ENCODE measurements at regions not wholly inside any gene's neighbourhood (a gene's known extent, or its start where the extent isn't known, plus 50 kb on each side); places are given as distances from the start of the nearest gene placed in this dataset.

GRCh38 chr1:244220410-244220809 lies 169.3 kb downstream of the ZBTB18 start:
- TF ChIP-seq EZH2 (IDR thresholded peaks at IDR 0.05; ENCODE audit: low read depth) = no peak
- TF ChIP-seq CTCF (conservative IDR thresholded peaks at IDR 0.05) = no peak
- H4K20me1 ChIP-seq (ENCODE audit: insufficient read depth) = no peaks in the 10 kb centered on the region
- H3K4me3 ChIP-seq = no peak overlapping the region
- no peaks in the 10 kb centered on the region; the same call in 1 of the 2 replicates for H3K9me3 ChIP-seq (ENCODE audit: insufficient read depth, low read depth)
- ChIA-PET POLR2A (ENCODE audit: unreplicated experiment) (no interaction called here), CTCF (no interaction called here)
- no peaks in the 10 kb centered on the region for H3K36me3 ChIP-seq (ENCODE audit: low read depth)
- no peak overlapping the region for H3K27ac ChIP-seq
- peaks cover 3% of the 10 kb centered on the region; the same call in 1 of the 2 replicates for H3K4me1 ChIP-seq (replicated peaks; ENCODE audit: insufficient read depth)
- no peaks in the 10 kb centered on the region for H3K79me2 ChIP-seq (ENCODE audit: low read depth)
- H3K9me2 ChIP-seq (ENCODE audit: insufficient read depth) = no peaks in the 10 kb centered on the region
- no peak for DNase-seq
- H3F3A ChIP-seq (ENCODE audit: insufficient read depth, low read depth) = no peaks in the 10 kb centered on the region
- no TSS peak for BruUV-seq (replicated peaks)
- H3K27me3 ChIP-seq (ENCODE audit: insufficient read depth, low read depth) = no peaks in the 10 kb centered on the region
- no peak overlapping the region for H2AFZ ChIP-seq
- no peak overlapping the region for H3K4me2 ChIP-seq
- intact Hi-C loops (cut with micrococcal nuclease; ENCODE audit: unreplicated experiment) = no loop called here

- Histone ChIP-seq H3K4me3 (no peak overlapping the region), H4K20me1 (ENCODE audit: insufficient read depth) (no peaks in the 10 kb centered on the region), H3K9me3 (ENCODE audit: insufficient read depth, low read depth) (no peaks in the 10 kb centered on the region), H3K4me2 (no peak overlapping the region), H3K27me3 (ENCODE audit: insufficient read depth, low read depth) (no peaks in the 10 kb centered on the region), H3K27ac (no peak overlapping the region), H3K36me3 (ENCODE audit: low read depth) (no peaks in the 10 kb centered on the region), H3K9me2 (ENCODE audit: insufficient read depth) (no peaks in the 10 kb centered on the region), H2AFZ (no peak overlapping the region), H3K79me2 (ENCODE audit: low read depth) (no peaks in the 10 kb centered on the region), H3F3A (ENCODE audit: insufficient read depth, low read depth) (peaks cover 5% of the 10 kb centered on the region; the same call in 1 of the 2 replicates), H3K4me1 (replicated peaks; ENCODE audit: insufficient read depth) (peaks cover 14% of the 10 kb centered on the region)
- TF ChIP-seq CTCF (conservative IDR thresholded peaks at IDR 0.05) = no peak
- no peak for TF ChIP-seq EZH2 (IDR thresholded peaks at IDR 0.05; ENCODE audit: low read depth)
- ChIA-PET CTCF (no interaction called here), POLR2A (ENCODE audit: unreplicated experiment) (no interaction called here)
- BruUV-seq (replicated peaks) = no TSS peak
- DNase-seq = no peak
- intact Hi-C loops (cut with micrococcal nuclease; ENCODE audit: unreplicated experiment) = no loop called here
Measured at GRCh38 chr1:244221991-244222390, 170.9 kb downstream of the ZBTB18 start.

GRCh38 chr1:244224487-244225430 lies 173.7 kb downstream of the ZBTB18 start:
- no TSS peak for BruUV-seq (replicated peaks)
- H3F3A ChIP-seq (ENCODE audit: insufficient read depth, low read depth) = peaks cover 7% of the 10 kb centered on the region; the same call in 1 of the 2 replicates
- H3K9me3 ChIP-seq (ENCODE audit: insufficient read depth, low read depth) = no peaks in the 10 kb centered on the region
- no peak overlapping the region for H3K4me2 ChIP-seq
- no peaks in the 10 kb centered on the region for H3K27me3 ChIP-seq (ENCODE audit: insufficient read depth, low read depth)
- TF ChIP-seq EZH2 (IDR thresholded peaks at IDR 0.05; ENCODE audit: low read depth) (no peak), CTCF (conservative IDR thresholded peaks at IDR 0.05) (no peak)
- POLR2A ChIA-PET (ENCODE audit: unreplicated experiment) = no interaction called here
- CTCF ChIA-PET = no interaction called here
- no peak for DNase-seq
- no peak overlapping the region for H3K4me3 ChIP-seq
- intact Hi-C loops (cut with micrococcal nuclease; ENCODE audit: unreplicated experiment) = no loop called here
- no peaks in the 10 kb centered on the region for H3K36me3 ChIP-seq (ENCODE audit: low read depth)
- no peak overlapping the region for H2AFZ ChIP-seq
- H3K9me2 ChIP-seq (ENCODE audit: insufficient read depth) = no peaks in the 10 kb centered on the region
- no peak overlapping the region for H3K27ac ChIP-seq
- no peaks in the 10 kb centered on the region for H4K20me1 ChIP-seq (ENCODE audit: insufficient read depth)
- peaks cover 30% of the 10 kb centered on the region for H3K4me1 ChIP-seq (replicated peaks; ENCODE audit: insufficient read depth)
- H3K79me2 ChIP-seq (ENCODE audit: low read depth) = no peaks in the 10 kb centered on the region

Measured in PC-9 (cell line).